Smooth muscle cell (in vitro differentiated cells): ENCODE measurements at regions not wholly inside any gene's neighbourhood (a gene's known extent, or its start where the extent isn't known, plus 50 kb on each side); places are given as distances from the start of the nearest gene placed in this dataset.

ENCODE experiments used
- DNase-seq: peaks from one replicate; lab custom pipeline; 2025; ENCODE audit not compliant: unreplicated experiment; lab: John Stamatoyannopoulos, UW
- H2AFZ ChIP-seq: fragments of 200-600 bp; sonication (generic); 2 replicates; pipeline ENCODE4 v1.6.0; 2016; ENCODE audit warnings: antibody characterized with exemption, low read depth, mild to moderate bottlenecking
- H3F3A ChIP-seq: fragments of 200-600 bp; sonication (generic); 2 replicates; pipeline ENCODE4 v1.6.0; 2017; ENCODE audit warnings: antibody characterized with exemption, low read depth
- H3K27ac ChIP-seq: fragments of 200-600 bp; sonication (generic); 2 replicates; pipeline ENCODE4 v1.5.1; 2016; ENCODE audit warnings: low read depth, mild to moderate bottlenecking
- H3K27me3 ChIP-seq: fragments of 200-600 bp; sonication (generic); 2 replicates; pipeline ENCODE4 v1.6.1; 2016; ENCODE audit warnings: low read depth, mild to moderate bottlenecking
- H3K36me3 ChIP-seq: fragments of 200-600 bp; sonication (generic); 2 replicates; pipeline ENCODE4 v1.5.1; 2016; ENCODE audit warnings: low read depth
- H3K4me1 ChIP-seq: fragments of 200-600 bp; sonication (generic); 2 replicates; pipeline ENCODE4 v1.5.1; 2016; ENCODE audit warnings: low read depth
- H3K4me2 ChIP-seq: fragments of 200-600 bp; sonication (generic); 2 replicates; pipeline ENCODE4 v1.6.0; 2016; ENCODE audit warnings: mild to moderate bottlenecking
- H3K4me3 ChIP-seq: fragments of 200-600 bp; sonication (generic); 2 replicates; pipeline ENCODE4 v1.5.1; 2016; ENCODE audit warnings: mild to moderate bottlenecking
- H3K79me2 ChIP-seq: fragments of 200-600 bp; sonication (generic); 2 replicates; pipeline ENCODE4 v1.6.0; 2016; ENCODE audit warnings: low read depth, mild to moderate bottlenecking
- H3K9ac ChIP-seq: fragments of 200-600 bp; sonication (generic); 2 replicates; pipeline ENCODE4 v1.6.0; 2016; ENCODE audit warnings: low read depth
- H3K9me3 ChIP-seq: fragments of 200-600 bp; sonication (generic); replicated peaks from 2 replicates; pipeline ENCODE4 v1.5.1; 2016; ENCODE audit warnings: low read depth
- H4K20me1 ChIP-seq: fragments of 200-600 bp; sonication (generic); 2 replicates; pipeline ENCODE4 v1.6.0; 2016; ENCODE audit warnings: low read depth
- CTCF ChIP-seq: fragments of 200-600 bp; sonication (generic); IDR thresholded peaks from 2 replicates; pipeline ENCODE4 v1.5.1; 2017; ENCODE audit warnings: borderline replicate concordance, mild to moderate bottlenecking, antibody characterized with exemption; ENCODE audit not compliant: insufficient read depth, poor library complexity, severe bottlenecking
- WGBS: methylation state at CpG from one replicate; pipeline ENCODE4 v1.1.7; 2016; ENCODE audit warnings: low lambda C conversion rate; 5-methylcytosine and 5-hydroxymethylcytosine counted together

- Histone ChIP-seq H3K79me2 (no peaks in the 10 kb centered on the region), H3K4me2 (peak overlapping the region; percentile 81), H3K36me3 (no peaks in the 10 kb centered on the region), H4K20me1 (no peaks in the 10 kb centered on the region), H3K4me3 (peak overlapping the region; percentile 52), H3K4me1 (peaks cover 14% of the 10 kb centered on the region), H2AFZ (peak overlapping the region; percentile 25), H3K9ac (no peak overlapping the region), H3K27me3 (no peaks in the 10 kb centered on the region), H3F3A (peaks cover 4% of the 10 kb centered on the region), H3K9me3 (no peaks in the 10 kb centered on the region), H3K27ac (peak overlapping the region; percentile 35)
- no peak for TF ChIP-seq CTCF
- no peak for DNase-seq
- WGBS = 44% methylated on average over 10 of the region's 10 CpGs
These were observed 97.2 kb downstream of the HFE start for GRCh38 chr6:26184367-26184891.

GRCh38 chr6:26185004-26185403 lies 97.8 kb downstream of the HFE start:
- peaks cover 4% of the 10 kb centered on the region for H3F3A ChIP-seq
- no peak overlapping the region for H3K4me3 ChIP-seq
- TF ChIP-seq CTCF = no peak
- H3K4me1 ChIP-seq = peaks cover 14% of the 10 kb centered on the region
- no peaks in the 10 kb centered on the region for H3K9me3 ChIP-seq
- H3K27me3 ChIP-seq = no peaks in the 10 kb centered on the region
- no peaks in the 10 kb centered on the region for H3K79me2 ChIP-seq
- H3K4me2 ChIP-seq = no peak overlapping the region
- WGBS = 69% methylated on average over 2 of the region's 2 CpGs
- H2AFZ ChIP-seq = no peak overlapping the region
- H4K20me1 ChIP-seq = no peaks in the 10 kb centered on the region
- DNase-seq = no peak
- H3K36me3 ChIP-seq = no peaks in the 10 kb centered on the region
- no peak overlapping the region for H3K9ac ChIP-seq
- no peak overlapping the region for H3K27ac ChIP-seq

- H3K4me1 ChIP-seq = peaks cover 14% of the 10 kb centered on the region
- 95% methylated on average over 3 of the region's 3 CpGs for WGBS
- peaks cover 4% of the 10 kb centered on the region for H3F3A ChIP-seq
- H3K9me3 ChIP-seq = no peaks in the 10 kb centered on the region
- no peak for TF ChIP-seq CTCF
- H3K9ac ChIP-seq = no peak overlapping the region
- no peaks in the 10 kb centered on the region for H3K27me3 ChIP-seq
- H3K79me2 ChIP-seq = no peaks in the 10 kb centered on the region
- H2AFZ ChIP-seq = no peak overlapping the region
- H3K27ac ChIP-seq = no peak overlapping the region
- H4K20me1 ChIP-seq = no peaks in the 10 kb centered on the region
- no peaks in the 10 kb centered on the region for H3K36me3 ChIP-seq
- no peak overlapping the region for H3K4me2 ChIP-seq
- DNase-seq = no peak
- H3K4me3 ChIP-seq = no peak overlapping the region
These were observed 98.6 kb downstream of the HFE start for GRCh38 chr6:26185802-26186201.

- TF ChIP-seq CTCF = no peak
- H3K4me3 ChIP-seq = no peak overlapping the region
- H4K20me1 ChIP-seq = no peaks in the 10 kb centered on the region
- no peaks in the 10 kb centered on the region for H3K27me3 ChIP-seq
- H3K9me3 ChIP-seq = no peaks in the 10 kb centered on the region
- H3K4me2 ChIP-seq = no peak overlapping the region
- no peaks in the 10 kb centered on the region for H3K36me3 ChIP-seq
- no peaks in the 10 kb centered on the region for H3K79me2 ChIP-seq
- H3K27ac ChIP-seq = no peak overlapping the region
- DNase-seq = no peak
- WGBS = 92% methylated on average over 7 of the region's 7 CpGs
- H3F3A ChIP-seq = peaks cover 4% of the 10 kb centered on the region
- no peak overlapping the region for H3K9ac ChIP-seq
- no peak overlapping the region for H2AFZ ChIP-seq
- H3K4me1 ChIP-seq = peaks cover 14% of the 10 kb centered on the region
These were observed 99.4 kb downstream of the HFE start for GRCh38 chr6:26186652-26187051.
